Fibroblast of skin of left biceps (primary cell): ENCODE measurements at regions not wholly inside any gene's neighbourhood (a gene's known extent, or its start where the extent isn't known, plus 50 kb on each side); places are given as distances from the start of the nearest gene placed in this dataset.

Experiments used
- DNase-seq, 2 experiments: peaks; one replicate each; pipeline ENCODE4 v3.0.0-alpha.2; 2013; ENCODE audit warnings: low read depth in 2 of 2

- DNase-seq: no peak
These were observed 182.2 kb downstream of the WDR11 start for GRCh38 chr10:121033366-121033765.

DNA sequence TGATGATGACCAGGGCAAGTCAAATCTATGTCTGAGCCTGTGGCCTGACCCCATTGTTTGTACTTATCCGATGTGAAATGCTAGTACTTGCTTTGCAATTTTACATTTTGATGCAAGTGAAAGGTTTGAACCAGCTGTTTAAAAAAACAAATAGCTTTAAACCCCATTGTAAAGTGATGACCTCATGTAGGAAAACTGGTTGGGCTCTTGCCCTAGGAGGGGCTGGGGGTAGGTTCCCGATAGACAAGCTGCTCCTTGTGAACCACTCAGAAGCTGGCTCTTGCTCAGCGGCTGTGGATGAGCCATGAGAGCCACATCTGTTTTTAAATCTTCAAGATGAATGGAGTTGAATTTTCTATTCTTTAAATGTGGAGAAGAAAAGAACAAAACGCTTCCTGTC, 185.3 kb downstream of the WDR11 start:
- DNase-seq: no peak

DNA sequence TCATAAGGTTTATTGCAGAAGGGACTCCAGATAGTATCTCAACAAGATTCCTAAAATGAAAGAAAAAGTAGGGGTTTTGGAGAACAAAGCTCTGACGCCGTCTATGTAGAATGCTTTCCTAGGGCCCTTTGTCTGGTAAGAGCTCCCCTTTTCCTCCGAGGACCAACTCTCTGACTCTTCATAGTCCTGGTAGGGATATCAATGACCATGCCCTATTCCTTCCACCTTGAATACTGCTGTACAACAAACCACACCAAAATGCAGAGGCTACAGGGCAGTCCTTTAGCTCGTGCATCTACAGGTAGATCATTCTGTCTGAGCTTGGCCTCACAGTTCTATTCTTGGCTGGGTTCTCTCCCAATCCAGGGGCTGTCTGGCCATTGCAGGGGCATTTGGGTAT, 190.3 kb downstream of the WDR11 start:
- no peak for DNase-seq

DNA sequence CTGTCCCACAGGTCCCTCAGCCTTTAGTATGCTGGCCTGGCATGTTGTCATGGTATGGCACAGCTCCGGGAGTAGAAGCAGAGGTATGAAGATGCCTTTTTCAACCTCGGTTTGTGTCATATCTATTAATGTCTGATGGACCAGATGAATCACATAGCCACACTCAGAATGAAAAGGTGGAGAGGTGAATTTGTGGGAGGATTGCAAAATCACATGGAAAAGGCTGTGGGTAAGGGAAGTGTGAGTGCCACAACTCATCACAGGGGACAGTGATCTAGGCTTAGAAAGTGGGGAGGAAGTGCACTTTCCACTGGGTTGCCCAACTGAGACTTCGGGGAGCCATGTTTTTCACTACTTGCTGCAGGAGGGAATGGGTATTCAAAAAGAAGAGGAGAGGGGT, 190.7 kb downstream of the WDR11 start:
- no peak for DNase-seq

DNA sequence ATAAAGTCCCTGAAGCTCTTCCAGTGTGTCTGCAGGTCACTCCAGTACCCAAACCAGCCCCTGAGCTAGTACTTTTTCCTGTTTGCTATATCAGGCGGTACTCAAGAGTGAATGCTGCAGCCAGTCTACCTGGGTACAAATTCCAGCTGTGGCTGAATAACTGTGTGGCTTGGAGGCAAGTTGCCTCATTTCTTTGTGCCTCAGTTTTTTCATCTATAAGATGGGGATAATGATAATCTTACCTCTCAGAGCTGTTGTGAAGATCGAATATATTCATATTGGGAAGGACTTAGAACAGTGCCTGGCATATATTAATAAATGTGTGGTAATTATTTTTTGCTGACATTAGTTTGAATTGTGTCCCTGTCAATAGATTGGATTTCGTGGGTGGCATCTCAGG, 191.2 kb downstream of the WDR11 start:
- no peak for DNase-seq

DNA sequence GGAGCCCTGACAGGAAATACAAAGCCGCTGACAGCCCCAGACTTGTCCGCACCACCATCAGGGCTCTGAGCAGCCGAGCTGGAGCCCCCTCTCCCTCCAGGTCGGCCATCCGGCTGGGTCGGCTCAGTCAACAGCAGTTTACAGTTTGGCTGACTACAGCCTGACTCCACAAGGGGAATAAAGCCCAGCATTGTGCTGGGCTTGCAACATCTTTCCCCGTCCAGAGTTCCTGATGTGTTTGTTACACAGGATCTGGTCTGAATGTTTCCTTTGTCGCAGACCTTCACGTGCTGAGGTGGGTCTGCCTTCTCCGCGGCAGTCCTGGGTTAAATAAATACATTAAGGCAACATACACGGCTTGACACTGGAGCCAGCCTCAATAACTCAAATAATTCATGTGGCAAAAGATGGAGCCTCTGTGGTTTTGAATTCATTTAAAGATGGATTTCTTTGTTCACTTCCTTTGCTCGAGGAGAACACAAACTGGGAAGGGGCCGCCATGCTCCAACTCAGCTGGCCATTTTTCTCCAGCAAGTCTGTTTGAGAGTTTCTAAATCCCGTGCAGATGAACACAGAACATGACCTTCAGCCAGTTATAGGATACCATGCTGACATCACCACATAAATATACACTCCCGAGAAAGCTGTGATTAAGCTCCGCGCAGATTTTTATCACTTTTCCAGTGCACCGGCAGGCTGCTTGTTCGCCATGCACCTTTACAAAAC, 192.1 kb downstream of the WDR11 start:
- DNase-seq: no peak

- no peak for DNase-seq
These were observed 197.6 kb downstream of the WDR11 start for GRCh38 chr10:121048749-121049148.

DNA sequence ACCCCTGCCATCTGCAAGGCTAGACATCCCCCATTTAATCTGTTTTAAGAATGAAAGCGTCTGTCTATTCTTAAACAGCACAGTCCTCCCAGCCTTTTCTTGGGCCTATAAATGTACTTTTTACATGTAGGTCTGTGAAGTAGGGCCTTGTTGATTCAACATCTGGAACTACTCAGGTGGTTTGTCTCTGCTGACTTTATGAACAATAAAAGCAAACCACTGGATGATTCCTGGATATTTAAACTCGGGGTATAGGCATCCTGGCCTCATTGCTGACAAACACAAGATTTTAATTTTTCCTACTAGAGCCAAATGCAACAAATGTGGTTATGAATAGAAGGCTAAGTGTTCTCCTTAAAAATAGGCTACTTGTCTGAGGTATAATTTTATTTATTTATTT, 198.3 kb downstream of the WDR11 start:
- DNase-seq: no peak

DNA sequence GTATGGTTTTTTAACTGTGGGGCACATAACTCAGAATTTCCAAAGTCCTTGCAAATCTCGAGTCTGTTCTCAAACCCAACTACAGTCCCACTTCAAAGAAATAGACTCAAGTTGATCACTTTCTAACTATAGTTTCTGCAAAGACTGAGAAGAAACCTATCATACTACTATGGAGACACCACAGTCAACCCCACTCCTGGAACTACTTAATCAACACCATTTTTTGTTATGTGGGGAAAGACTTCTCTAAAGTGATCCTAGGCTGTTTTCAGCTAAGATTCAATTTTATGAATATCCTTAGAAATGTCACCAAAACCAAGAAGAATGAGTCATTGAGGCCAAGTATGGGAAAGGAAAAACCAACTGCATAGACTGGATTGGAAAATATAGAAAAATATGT, 198.8 kb downstream of the WDR11 start:
- DNase-seq: no peak

GRCh38 chr10:121051171-121051570, 200.0 kb downstream of the WDR11 start:
- DNase-seq: no peak

GRCh38 chr10:121051696-121052279, 200.6 kb downstream of the WDR11 start:
- DNase-seq: no peak

GRCh38 chr10:121053151-121053550, 202.0 kb downstream of the WDR11 start:
- DNase-seq: no peak

- DNase-seq: no peak
These were observed 203.7 kb downstream of the WDR11 start for GRCh38 chr10:121054874-121055273.

GRCh38 chr10:121057269-121057668, 206.1 kb downstream of the WDR11 start:
- DNase-seq: no peak

DNA sequence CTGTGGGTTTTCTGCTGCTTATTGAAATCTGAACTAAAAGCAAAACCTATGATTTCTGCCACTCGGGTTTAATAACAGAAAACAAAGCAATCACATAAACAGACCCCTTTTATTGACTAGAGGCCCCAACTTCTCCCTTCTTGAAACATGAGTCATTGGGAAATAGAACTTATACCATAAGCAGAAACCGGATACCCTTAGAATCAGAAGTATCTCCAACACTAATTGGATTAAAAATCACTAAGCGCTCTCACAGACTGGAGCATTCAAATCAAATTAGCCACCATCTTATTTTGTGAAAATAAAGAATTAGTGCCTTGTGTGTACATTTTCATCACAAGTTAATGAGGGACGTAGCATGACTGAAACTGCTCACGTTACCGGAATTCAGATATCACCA, 206.9 kb downstream of the WDR11 start:
- no peak for DNase-seq

- no peak for DNase-seq
These were observed 208.2 kb downstream of the WDR11 start for GRCh38 chr10:121059351-121059750.

- no peak for DNase-seq
These were observed 211.0 kb downstream of the WDR11 start for GRCh38 chr10:121062115-121062514.

DNA sequence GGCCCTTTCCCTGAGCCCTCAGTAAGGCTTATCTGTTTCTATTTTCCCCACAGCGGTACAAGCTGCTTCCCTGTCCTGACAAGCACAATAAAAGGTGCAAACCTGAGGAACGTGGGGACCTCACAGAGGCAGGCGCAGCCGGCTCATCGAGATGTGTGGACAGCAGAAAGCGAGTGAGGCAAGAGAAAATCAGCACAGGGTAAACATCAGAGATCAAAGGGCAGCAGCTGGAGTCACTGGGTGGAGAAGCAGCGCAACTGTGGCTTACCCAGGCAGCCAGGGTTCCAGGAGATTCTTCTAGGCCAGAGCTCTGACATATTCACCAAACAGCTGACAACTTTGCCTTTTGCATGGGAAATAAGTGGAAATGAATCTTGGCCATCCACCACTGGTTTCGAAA, 212.6 kb downstream of the WDR11 start:
- no peak for DNase-seq

DNA sequence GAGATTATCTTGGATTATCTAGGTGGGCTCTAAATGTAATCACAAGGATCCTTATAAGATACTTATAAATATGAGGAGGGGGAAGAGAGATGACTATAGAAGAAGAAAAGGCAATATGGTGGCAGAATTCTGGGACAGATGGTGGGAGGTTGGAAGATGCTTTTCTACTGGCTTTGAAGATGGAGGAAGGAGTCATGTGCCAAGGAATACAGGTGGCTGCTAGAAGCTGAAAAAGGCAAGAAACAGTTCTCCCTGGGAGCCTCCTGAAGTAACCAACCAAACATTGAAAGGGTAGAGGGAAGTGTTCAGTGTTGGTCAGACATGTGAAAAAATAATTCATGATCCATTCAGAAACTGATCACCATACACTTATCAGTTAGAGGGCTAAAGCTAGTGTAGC, 213.3 kb downstream of the WDR11 start:
- no peak for DNase-seq

DNA sequence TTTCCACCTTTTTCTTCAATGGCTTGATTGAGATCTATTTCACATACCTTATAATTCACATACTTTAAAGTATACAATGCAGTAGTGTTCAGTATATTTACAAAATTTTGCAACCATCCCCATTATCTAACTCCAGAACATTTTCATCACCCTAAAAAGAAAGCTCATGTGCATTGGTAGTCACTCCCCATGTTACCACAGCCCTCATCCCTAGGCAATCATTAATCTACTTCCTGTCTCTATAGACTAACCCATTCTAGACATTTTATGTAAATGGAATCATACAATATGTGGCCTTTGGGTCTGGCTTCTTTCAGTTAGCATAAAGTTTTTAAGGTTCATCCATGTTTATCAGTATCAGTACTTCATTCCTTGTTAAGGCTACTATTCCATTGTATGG, 214.2 kb downstream of the WDR11 start:
- DNase-seq: no peak

- no peak for DNase-seq
These were observed 218.1 kb downstream of the WDR11 start for GRCh38 chr10:121069061-121069850.

GRCh38 chr10:121070275-121071070, 219.3 kb downstream of the WDR11 start:
- no peak for DNase-seq
